HepG2 (cell line): ENCODE measurements at regions not wholly inside any gene's neighbourhood (a gene's known extent, or its start where the extent isn't known, plus 50 kb on each side); places are given as distances from the start of the nearest gene placed in this dataset.

ENCODE experiments used
- ELF4 ChIP-seq: sonication (generic); formaldehyde crosslinking; IDR thresholded peaks from 2 replicates; pipeline ENCODE4 v1.5.0; 2020; ENCODE audit warnings: missing genetic modification reagents, mild to moderate bottlenecking, moderate library complexity, borderline replicate concordance
- IRF2 ChIP-seq: IDR thresholded peaks from 2 replicates; pipeline ENCODE4 v1.6.1; 2018; ENCODE audit warnings: missing genetic modification reagents, missing compliant biosample characterization
- POLR2G ChIP-seq: fragments of 200-400 bp; formaldehyde crosslinking; IDR thresholded peaks from 2 replicates; pipeline ENCODE4 v1.6.1; 2018; ENCODE audit warnings: mild to moderate bottlenecking, low read depth, low read length, moderate library complexity
- SYNCRIP ChIP-seq: fragments of 200-400 bp; formaldehyde crosslinking; IDR thresholded peaks from 2 replicates; pipeline ENCODE4 v1.6.1; 2018; ENCODE audit warnings: mild to moderate bottlenecking, low read depth, low read length; ENCODE audit not compliant: insufficient read depth
- ZBTB8A ChIP-seq: sonication (generic); formaldehyde crosslinking; IDR thresholded peaks from 2 replicates; pipeline ENCODE4 v1.4.0; 2020; ENCODE audit warnings: mild to moderate bottlenecking, low read depth, missing genetic modification reagents, borderline replicate concordance
- ZMYM3 ChIP-seq: sonication (generic); formaldehyde crosslinking; IDR thresholded peaks from 2 replicates; pipeline ENCODE4 v1.5.1; 2020; ENCODE audit warnings: mild to moderate bottlenecking, missing genetic modification reagents
- ZNF333 ChIP-seq: sonication (generic); formaldehyde crosslinking; IDR thresholded peaks from 2 replicates; pipeline ENCODE4 v1.4.0; 2020; ENCODE audit warnings: mild to moderate bottlenecking, missing genetic modification reagents, borderline replicate concordance
- ZNF564 ChIP-seq: sonication (generic); formaldehyde crosslinking; IDR thresholded peaks from 2 replicates; pipeline ENCODE4 v1.8.1; 2023; ENCODE audit warnings: mild to moderate bottlenecking, missing genetic modification reagents
- TF ChIP-seq, protein P1 (sequence below): IDR thresholded peaks from 2 replicates; pipeline ENCODE4 v1.6.1; 2012; ENCODE audit warnings: inconsistent platforms
- TF ChIP-seq, protein P2 (sequence below): IDR thresholded peaks from 2 replicates; pipeline ENCODE4 v1.6.1; 2016; ENCODE audit warnings: missing compliant biosample characterization, missing genetic modification reagents, borderline replicate concordance
- TF ChIP-seq, protein P3 (sequence below): sonication (generic); formaldehyde crosslinking; IDR thresholded peaks from 2 replicates; pipeline ENCODE4 v1.5.1; 2020; ENCODE audit warnings: mild to moderate bottlenecking, missing genetic modification reagents
- TF ChIP-seq, protein P4 (sequence below), 2 experiments: fragments of 450-650 bp in 1 of 2; sonication (generic) in 1 of 2; formaldehyde crosslinking; IDR thresholded peaks; 2 replicates each; pipeline versions ENCODE4 v1.5.0 to v1.8.0; 2020 to 2022; ENCODE audit warnings: mild to moderate bottlenecking in 1 of 2, missing genetic modification reagents in 1 of 2
- TF ChIP-seq, protein P5 (sequence below): IDR thresholded peaks from 2 replicates; pipeline ENCODE4 v1.6.1; 2016
- TF ChIP-seq, protein P6 (sequence below): sonication (generic); formaldehyde crosslinking; IDR thresholded peaks from 2 replicates; pipeline ENCODE4 v1.4.0; 2020; ENCODE audit warnings: missing genetic modification reagents; ENCODE audit errors: not compliant biosample characterization
- TF ChIP-seq, protein P7 (sequence below): sonication (generic); formaldehyde crosslinking; IDR thresholded peaks from 2 replicates; pipeline ENCODE4 v1.4.0; 2020; ENCODE audit warnings: mild to moderate bottlenecking, missing genetic modification reagents

DNA sequence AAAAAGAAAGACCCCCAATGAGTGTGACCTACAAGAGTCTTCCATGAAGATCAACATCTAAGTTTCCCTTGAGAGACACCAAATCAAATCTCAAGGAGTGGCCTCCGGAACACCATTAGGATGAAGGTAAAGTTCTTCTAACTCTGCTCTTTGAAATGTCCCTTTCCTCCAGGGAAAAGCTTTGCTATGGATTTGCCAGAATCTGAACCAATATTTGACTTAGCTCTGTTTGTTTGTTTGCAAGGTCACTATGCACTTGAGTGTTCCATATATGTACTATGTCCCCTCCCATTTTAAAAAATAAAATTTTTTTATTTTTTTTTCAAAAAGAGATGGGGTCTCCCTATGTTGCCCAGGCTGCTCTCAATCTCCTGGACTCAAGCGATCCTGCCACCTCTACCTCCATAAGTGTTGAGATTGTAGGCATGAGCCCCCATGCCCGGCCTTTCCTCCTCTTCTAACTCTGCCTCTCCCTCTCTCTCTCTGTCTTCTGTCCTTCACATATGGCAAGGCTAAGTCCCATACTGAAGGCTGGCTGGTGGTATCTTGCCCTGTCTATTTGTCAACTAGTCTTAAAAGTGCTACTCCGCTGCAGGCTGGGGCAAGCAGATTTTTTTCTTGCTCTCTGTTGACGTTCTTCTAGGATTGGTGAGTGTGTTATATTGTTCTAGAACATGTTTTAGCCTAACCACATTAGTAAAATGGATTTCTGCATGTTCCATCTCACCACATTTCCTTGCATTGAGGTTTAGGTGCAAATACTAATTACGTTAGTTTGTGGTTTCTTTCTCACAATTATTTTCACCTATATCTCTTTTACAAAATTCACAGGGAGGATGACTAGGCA, 276.7 kb upstream of the DYNLRB2 start (continued):
- TF ChIP-seq, protein P1, sequence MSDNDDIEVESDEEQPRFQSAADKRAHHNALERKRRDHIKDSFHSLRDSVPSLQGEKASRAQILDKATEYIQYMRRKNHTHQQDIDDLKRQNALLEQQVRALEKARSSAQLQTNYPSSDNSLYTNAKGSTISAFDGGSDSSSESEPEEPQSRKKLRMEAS = no peak
- TF ChIP-seq SYNCRIP = no peak
- TF ChIP-seq ZBTB8A (CRISPR knock-in tag) = no peak
- TF ChIP-seq, protein P2, sequence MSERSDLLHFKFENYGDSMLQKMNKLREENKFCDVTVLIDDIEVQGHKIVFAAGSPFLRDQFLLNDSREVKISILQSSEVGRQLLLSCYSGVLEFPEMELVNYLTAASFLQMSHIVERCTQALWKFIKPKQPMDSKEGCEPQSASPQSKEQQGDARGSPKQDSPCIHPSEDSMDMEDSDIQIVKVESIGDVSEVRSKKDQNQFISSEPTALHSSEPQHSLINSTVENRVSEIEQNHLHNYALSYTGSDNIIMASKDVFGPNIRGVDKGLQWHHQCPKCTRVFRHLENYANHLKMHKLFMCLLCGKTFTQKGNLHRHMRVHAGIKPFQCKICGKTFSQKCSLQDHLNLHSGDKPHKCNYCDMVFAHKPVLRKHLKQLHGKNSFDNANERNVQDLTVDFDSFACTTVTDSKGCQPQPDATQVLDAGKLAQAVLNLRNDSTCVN = no peak
- TF ChIP-seq POLR2G = no peak
- TF ChIP-seq, protein P3, sequence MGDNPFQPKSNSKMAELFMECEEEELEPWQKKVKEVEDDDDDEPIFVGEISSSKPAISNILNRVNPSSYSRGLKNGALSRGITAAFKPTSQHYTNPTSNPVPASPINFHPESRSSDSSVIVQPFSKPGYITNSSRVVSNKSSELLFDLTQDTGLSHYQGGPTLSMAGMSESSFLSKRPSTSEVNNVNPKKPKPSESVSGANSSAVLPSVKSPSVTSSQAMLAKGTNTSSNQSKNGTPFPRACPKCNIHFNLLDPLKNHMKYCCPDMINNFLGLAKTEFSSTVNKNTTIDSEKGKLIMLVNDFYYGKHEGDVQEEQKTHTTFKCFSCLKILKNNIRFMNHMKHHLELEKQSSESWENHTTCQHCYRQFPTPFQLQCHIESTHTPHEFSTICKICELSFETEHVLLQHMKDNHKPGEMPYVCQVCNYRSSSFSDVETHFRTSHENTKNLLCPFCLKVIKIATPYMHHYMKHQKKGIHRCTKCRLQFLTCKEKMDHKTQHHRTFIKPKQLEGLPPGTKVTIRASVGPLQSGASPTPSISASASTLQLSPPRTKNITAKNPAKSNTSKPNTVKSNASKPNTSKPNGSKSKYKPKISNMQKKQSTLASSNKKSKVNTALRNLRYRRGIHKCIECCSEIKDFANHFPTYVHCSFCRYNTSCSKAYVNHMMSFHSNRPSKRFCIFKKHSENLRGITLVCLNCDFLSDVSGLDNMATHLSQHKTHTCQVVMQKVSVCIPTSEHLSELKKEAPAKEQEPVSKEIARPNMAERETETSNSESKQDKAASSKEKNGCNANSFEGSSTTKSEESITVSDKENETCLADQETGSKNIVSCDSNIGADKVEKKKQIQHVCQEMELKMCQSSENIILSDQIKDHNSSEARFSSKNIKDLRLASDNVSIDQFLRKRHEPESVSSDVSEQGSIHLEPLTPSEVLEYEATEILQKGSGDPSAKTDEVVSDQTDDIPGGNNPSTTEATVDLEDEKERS = no peak
- TF ChIP-seq, protein P4, sequence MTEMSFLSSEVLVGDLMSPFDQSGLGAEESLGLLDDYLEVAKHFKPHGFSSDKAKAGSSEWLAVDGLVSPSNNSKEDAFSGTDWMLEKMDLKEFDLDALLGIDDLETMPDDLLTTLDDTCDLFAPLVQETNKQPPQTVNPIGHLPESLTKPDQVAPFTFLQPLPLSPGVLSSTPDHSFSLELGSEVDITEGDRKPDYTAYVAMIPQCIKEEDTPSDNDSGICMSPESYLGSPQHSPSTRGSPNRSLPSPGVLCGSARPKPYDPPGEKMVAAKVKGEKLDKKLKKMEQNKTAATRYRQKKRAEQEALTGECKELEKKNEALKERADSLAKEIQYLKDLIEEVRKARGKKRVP (CRISPR knock-in tag; IDR thresholded peaks at IDR 0.05) = no peak
- TF ChIP-seq, protein P5, sequence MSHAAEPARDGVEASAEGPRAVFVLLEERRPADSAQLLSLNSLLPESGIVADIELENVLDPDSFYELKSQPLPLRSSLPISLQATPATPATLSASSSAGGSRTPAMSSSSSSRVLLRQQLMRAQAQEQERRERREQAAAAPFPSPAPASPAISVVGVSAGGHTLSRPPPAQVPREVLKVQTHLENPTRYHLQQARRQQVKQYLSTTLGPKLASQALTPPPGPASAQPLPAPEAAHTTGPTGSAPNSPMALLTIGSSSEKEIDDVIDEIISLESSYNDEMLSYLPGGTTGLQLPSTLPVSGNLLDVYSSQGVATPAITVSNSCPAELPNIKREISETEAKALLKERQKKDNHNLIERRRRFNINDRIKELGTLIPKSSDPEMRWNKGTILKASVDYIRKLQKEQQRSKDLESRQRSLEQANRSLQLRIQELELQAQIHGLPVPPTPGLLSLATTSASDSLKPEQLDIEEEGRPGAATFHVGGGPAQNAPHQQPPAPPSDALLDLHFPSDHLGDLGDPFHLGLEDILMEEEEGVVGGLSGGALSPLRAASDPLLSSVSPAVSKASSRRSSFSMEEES (CRISPR knock-in tag) = no peak
- TF ChIP-seq ZMYM3 = peak; percentile 63; the same call in 1 of the 2 replicates
- no peak for TF ChIP-seq ZNF564 (CRISPR knock-in tag)
- TF ChIP-seq ELF4 (CRISPR knock-in tag) = peak; percentile 23; the same call in 1 of the 2 replicates
- TF ChIP-seq IRF2 = 0 out of 2 replicates have a peak, but pooled peaks have one; percentile 19
- TF ChIP-seq, protein P6, sequence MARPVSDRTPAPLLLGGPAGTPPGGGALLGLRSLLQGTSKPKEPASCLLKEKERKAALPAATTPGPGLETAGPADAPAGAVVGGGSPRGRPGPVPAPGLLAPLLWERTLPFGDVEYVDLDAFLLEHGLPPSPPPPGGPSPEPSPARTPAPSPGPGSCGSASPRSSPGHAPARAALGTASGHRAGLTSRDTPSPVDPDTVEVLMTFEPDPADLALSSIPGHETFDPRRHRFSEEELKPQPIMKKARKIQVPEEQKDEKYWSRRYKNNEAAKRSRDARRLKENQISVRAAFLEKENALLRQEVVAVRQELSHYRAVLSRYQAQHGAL (CRISPR knock-in tag) = no peak
- TF ChIP-seq, protein P7, sequence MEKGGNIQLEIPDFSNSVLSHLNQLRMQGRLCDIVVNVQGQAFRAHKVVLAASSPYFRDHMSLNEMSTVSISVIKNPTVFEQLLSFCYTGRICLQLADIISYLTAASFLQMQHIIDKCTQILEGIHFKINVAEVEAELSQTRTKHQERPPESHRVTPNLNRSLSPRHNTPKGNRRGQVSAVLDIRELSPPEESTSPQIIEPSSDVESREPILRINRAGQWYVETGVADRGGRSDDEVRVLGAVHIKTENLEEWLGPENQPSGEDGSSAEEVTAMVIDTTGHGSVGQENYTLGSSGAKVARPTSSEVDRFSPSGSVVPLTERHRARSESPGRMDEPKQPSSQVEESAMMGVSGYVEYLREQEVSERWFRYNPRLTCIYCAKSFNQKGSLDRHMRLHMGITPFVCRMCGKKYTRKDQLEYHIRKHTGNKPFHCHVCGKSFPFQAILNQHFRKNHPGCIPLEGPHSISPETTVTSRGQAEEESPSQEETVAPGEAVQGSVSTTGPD (CRISPR knock-in tag) = no peak
- TF ChIP-seq ZNF333 (CRISPR knock-in tag) = no peak
